Brain pericyte (primary cell): ENCODE measurements at regions not wholly inside any gene's neighbourhood (a gene's known extent, or its start where the extent isn't known, plus 50 kb on each side); places are given as distances from the start of the nearest gene placed in this dataset.

Experiments used
- DNase-seq: peaks from one replicate; pipeline ENCODE4 v3.0.0-alpha.2; 2012; ENCODE audit warnings: low read depth, low spot score

DNA sequence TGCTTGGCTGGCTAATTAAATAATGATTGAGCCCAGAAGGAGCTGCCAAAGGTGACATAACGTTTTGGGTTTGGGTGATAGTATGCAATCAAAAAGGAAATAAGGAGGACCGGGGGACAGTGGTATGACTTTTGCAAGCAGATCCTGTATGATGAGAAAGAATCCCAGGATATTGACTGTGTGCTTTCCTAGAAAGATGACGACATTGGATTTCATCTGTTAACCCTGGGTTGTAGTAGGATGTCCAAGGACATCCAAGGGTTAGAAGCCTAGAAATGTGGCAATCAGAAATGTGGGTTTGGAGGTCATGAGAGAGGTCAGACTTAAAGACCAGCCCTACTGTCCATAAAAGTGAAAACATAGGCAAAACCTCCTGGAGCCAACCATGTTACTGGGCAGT is 50.3 kb upstream of the HMHB1 start:
- no peak for DNase-seq

- DNase-seq: no peak
These were observed 51.2 kb upstream of the HMHB1 start for GRCh38 chr5:143760755-143761154.

DNA sequence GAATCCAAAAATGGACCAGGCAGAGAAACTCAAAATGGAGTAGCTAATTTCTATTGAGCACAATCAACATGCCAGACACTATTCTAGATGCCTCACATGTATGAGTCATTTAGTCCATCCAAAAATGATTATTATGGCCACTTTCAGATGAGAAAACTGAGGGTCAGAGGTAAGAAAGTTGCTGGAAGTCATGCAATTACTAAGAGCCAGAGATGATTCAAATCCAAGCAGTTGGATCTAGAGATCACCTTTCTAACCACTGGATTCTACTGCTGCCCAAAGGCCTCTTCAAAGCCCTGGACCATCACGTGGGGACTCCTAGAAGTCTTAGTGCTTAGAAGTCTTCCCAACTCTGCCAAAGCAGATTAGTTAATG is 51.8 kb upstream of the HMHB1 start:
- DNase-seq: no peak

DNA sequence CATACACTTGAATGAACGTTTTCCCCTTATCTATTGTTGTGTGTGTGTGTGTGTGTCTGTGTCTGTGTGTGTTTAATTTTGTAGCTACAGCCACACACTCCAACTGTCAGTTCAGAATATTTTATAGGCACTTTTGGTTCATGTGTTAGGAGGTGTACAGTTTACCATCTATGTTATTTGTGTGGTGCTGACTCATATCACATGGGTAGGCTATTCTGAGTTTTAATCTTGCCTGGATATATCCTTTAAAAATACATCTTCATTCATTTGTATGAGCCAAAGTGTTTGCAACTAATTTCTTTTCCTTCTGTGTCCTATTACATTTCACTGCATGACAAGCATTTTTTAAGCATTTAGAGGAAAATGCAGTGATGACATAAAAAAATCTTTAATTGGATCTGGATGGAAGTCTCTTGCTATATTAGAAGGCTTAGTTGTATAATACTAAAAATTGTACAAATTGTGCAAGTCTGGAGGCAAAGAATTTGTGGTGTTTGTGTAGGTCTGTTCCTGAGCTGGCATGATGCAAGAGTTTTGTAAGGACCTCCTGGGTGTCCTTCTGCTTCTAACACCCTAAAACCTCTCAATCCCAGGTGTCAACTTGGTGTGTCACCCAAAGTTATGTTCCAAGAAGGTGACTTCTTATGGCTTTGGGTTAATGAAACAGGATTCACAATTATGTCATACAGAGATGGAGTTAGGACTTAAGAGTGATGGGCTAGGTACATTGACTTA is 52.4 kb upstream of the HMHB1 start:
- DNase-seq: no peak

- no peak for DNase-seq
These were observed 53.2 kb upstream of the HMHB1 start for GRCh38 chr5:143758750-143759149.

DNA sequence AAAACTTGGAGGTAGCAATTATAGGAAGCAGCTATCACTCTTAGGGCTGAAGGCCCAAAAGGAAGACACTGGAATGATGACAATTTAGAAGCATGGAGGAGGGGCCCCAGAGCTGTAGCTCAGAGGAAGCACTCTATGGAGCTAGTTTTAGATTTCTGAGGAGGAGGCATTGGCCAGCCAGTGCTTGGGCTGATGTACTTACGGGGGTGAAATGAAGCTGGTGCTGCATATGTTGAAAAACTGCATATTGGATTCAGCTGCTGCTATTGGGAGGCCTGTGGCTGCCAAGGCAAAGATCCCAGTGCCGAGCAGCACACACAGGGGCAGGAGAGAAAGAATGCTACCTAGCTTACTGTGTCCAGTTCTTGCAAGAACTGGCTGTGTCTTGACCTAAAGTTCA is 53.9 kb upstream of the HMHB1 start:
- DNase-seq: no peak

GRCh38 chr5:143757116-143757515 is 54.8 kb upstream of the HMHB1 start:
- DNase-seq: no peak

DNA sequence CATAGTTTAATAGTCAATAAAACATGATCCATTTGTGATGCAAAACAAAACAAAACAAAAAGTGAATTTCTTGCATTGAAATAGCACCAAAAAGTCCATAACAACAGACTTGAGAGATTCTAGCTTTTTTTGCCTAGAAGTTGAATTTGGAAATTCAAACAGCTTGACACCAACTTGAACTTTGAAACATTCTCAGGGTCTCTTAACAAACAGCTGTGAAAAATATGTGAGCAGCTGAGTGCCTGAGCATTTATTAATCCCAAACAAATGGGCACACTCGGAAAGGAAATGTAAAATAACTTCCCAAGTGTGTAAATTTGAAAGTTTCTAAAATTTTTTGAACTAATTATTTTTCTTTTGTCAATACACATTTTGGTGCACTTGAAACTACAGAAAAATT is 56.0 kb upstream of the HMHB1 start:
- DNase-seq: no peak

- DNase-seq: no peak
These were observed 59.7 kb upstream of the HMHB1 start for GRCh38 chr5:143752165-143752850.

DNA sequence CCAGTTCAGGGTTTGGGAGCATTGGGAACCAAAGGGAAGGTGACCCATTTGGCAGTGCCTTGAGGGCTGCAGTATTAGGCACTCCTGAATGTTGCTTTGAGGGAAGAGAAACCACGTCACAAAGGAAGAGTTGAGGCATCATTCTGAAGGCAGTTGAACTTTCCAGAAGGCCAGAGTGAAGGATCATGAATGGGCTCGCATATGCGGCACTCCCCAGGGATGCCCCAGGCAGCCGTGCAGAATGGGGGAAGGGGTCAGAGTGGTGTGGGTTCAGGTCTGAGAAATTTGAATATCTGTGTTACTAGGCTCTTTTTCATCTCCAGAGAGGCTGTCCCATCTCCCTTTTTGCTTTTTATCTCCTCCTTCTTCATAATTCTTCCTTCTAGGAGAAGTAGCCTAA is 60.6 kb upstream of the HMHB1 start:
- DNase-seq: no peak

GRCh38 chr5:143749581-143750205 is 62.3 kb upstream of the HMHB1 start:
- DNase-seq: no peak

GRCh38 chr5:143748516-143748915 is 63.4 kb upstream of the HMHB1 start:
- DNase-seq: no peak

- DNase-seq: no peak
These were observed 69.0 kb upstream of the HMHB1 start for GRCh38 chr5:143742951-143743350.

DNA sequence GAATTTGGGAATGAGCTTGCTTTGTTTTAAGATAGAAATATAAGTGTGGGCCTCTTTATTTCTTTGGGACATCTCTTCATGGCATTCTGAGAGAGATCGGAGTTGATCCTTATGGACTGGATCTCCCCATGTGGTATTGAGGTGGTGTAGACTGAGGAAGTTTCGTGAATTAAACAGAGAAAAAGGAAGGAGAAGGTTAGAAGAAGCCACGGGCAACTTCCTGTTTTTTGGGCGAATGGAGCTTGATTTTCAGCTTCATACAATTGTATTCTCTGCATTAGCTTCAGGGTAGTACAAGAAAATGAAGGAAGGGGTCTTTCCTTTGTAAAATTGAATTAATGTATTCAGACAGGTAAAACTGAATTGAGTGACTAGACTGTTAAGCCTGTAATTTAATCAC is 70.5 kb upstream of the HMHB1 start:
- no peak for DNase-seq

DNA sequence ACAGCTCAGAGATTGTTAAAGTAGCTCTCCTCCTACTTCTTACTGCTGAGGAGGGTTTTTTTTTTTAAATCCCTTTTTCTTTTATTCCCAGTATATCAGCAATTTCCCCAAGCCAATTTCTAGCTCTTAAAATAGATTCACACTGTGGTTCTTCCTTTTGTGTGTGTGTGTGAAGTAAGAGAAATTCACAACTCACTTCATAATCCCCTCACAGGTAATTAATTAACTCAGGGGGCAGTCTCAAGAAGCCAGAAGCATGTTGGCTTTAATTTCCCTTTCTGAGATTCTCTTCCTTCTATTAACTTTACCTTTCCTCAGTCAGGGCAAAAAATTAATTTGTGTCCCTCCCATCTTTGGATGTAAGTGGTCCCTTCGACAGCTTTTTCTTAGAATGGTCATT is 71.0 kb upstream of the HMHB1 start:
- no peak for DNase-seq

- DNase-seq: no peak
These were observed 72.2 kb upstream of the HMHB1 start for GRCh38 chr5:143739746-143740145.

- no peak for DNase-seq
These were observed 73.3 kb upstream of the HMHB1 start for GRCh38 chr5:143738417-143739401.

DNA sequence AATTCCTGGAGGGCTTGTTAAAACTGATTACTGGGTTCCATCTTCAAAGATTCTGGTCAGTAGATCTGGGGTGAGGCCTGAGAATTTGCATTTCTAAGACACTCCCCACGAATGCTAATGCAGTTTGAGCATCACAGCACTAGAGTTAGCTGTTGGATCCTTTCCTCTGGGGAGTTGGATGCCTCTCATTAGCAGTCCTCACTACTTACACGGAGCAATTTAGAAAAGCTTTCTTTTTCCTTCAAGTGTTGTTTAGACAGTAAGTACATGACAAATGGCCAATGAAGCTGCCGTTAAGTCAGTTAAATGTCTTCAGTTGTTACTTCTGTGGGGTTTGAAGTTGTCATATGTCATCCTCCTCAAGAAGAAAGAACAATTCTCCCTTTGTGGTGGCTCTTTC is 74.9 kb upstream of the HMHB1 start:
- no peak for DNase-seq

GRCh38 chr5:143734456-143734780 is 77.5 kb upstream of the HMHB1 start:
- no peak for DNase-seq

GRCh38 chr5:143733665-143734455 is 78.1 kb upstream of the HMHB1 start:
- DNase-seq: no peak

DNA sequence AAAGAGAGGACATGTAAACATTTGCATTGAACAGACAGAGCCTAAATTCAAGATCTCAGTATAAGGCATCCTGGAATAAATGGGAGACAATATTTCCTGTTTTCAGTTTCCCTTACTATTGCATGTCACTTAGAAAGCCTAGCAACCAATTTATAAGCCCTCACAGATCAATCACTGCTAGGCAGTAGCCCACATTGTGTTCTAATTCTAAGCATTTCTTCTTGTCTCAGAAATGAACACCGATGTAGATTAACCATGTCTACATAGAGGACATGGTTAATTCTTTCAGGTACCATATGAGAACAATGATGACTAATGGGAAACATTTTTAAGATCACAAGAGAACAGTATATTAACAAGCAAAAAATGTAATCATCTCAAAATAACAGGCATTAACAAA is 79.6 kb upstream of the HMHB1 start:
- no peak for DNase-seq
